ENCODE measurements at regions not wholly inside any gene's neighbourhood (a gene's known extent, or its start where the extent isn't known, plus 50 kb on each side); places are given as distances from the start of the nearest gene placed in this dataset.

- POLR2A ChIA-PET: no interaction called here
- Histone ChIP-seq H3K9ac (ENCODE audit: control insufficient read depth, insufficient read depth, low read length) (no peak overlapping the region), H3K4me3 (no peak overlapping the region), H3K4me1 (ENCODE audit: control insufficient read depth, insufficient read depth, low read length) (no peaks in the 10 kb centered on the region), H3K36me3 (ENCODE audit: control insufficient read depth in 2 of 2, insufficient read depth in 2 of 2, low read length in 1 of 2) (no peaks in the 10 kb centered on the region), H3K4me2 (ENCODE audit: control insufficient read depth, insufficient read depth) (no peak overlapping the region), H3K27me3 (replicated peaks in 1 of 2; ENCODE audit: control insufficient read depth in 2 of 2, insufficient read depth in 2 of 2, low read length in 1 of 2) (no peaks in the 10 kb centered on the region), H3K79me2 (ENCODE audit: control insufficient read depth, insufficient read depth, low read length) (no peaks in the 10 kb centered on the region), H3K27ac (ENCODE audit: control insufficient read depth, insufficient read depth) (no peak overlapping the region), H2AFZ (ENCODE audit: control insufficient read depth, low read depth, low read length) (no peak overlapping the region), H4K20me1 (ENCODE audit: control insufficient read depth, insufficient read depth) (no peaks in the 10 kb centered on the region), H3K9me3 (replicated peaks; ENCODE audit: control insufficient read depth, insufficient read depth, low read length) (no peaks in the 10 kb centered on the region)
- no peak for DNase-seq (ENCODE audit: low read depth, low spot score)
- WGBS (ENCODE audit: insufficient coverage, insufficient replicate concordance, low lambda C conversion rate, missing lambda C conversion rate): 41% methylated on average over 7 of the region's 7 CpGs
- CTCF ChIA-PET: no interaction called here
- in situ Hi-C loops (cut with MboI) (no loop called here), intact Hi-C loops (cut with micrococcal nuclease; ENCODE audit: unreplicated experiment) (no loop called here)
- SMC1A ChIA-PET (ENCODE audit: uncharacterized antibody, unreplicated experiment): no interaction called here
- RAD21 ChIA-PET (ENCODE audit: unreplicated experiment): no interaction called here
- ATAC-seq: no peak
- no peak for FAIRE-seq
- BruUV-seq (replicated peaks): no TSS peak
- TF ChIP-seq ZNF622 (IDR thresholded peaks at IDR 0.05) (no peak), CREM (IDR thresholded peaks at IDR 0.05; ENCODE audit: low read depth) (no peak), BRCA1 (IDR thresholded peaks at IDR 0.05; ENCODE audit: low read depth, low read length) (no peak), MXI1 (IDR thresholded peaks at IDR 0.05; ENCODE audit: low read depth, low read length) (no peak), RAD51 (IDR thresholded peaks at IDR 0.05) (no peak), HDAC2 (IDR thresholded peaks at IDR 0.05) (no peak), ATF3 (IDR thresholded peaks at IDR 0.05; ENCODE audit: borderline replicate concordance, extremely low read depth, low read depth, low read length) (no peak), RBBP5 (conservative IDR thresholded peaks at IDR 0.05) (no peak), ZNF24 (IDR thresholded peaks at IDR 0.05) (no peak), RELB (IDR thresholded peaks at IDR 0.05; ENCODE audit: low read depth) (no peak), CHD2 (IDR thresholded peaks at IDR 0.05; ENCODE audit: borderline replicate concordance, low read depth, low read length) (no peak), BCL11A (IDR thresholded peaks at IDR 0.05; ENCODE audit: low read depth, low read length) (no peak), CHD1 (IDR thresholded peaks at IDR 0.05; ENCODE audit: low read depth, low read length) (no peak)
Measured at GRCh38 chr4:181710143-181710542, 533.1 kb upstream of the TENM3 start.

All from GM12878 (cell line).